ENCODE measurements at regions not wholly inside any gene's neighbourhood (a gene's known extent, or its start where the extent isn't known, plus 50 kb on each side); places are given as distances from the start of the nearest gene placed in this dataset.

DNA sequence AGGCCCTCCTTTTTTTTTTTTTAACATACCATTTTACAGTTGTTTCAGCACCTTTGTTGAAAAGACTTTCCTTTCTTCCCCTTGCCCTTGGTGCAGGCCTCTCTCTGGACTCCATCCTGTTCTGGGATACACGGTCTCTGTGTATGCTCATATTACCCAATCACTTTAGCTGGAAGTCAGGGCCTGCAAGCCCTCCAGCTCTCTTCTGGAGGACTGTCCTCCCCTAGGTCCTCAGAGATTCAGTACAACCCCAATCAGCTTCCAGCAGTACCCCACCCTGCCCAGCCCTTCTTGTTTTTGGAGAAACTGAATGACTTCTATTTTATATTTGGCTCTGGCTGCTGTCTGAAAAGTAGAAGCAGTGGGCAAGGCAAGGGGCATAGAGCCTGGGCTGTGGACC is 270.8 kb downstream of the KLF13 start:
- Mint-ChIP-seq H3K4me1 (no peaks in the 10 kb centered on the region), H3K27ac (no peak overlapping the region), H3K4me3 (no peak overlapping the region), H3K27me3 (peaks cover 23% of the 10 kb centered on the region), H3K9me3 (ENCODE audit: insufficient read depth) (no peaks in the 10 kb centered on the region)
- no peaks in the 10 kb centered on the region for H3K4me1 ChIP-seq (ENCODE audit: control insufficient read depth in 2 of 2, insufficient read depth in 2 of 2, low read length in 2 of 2)
- H4K20me1 ChIP-seq (ENCODE audit: control insufficient read depth, insufficient read depth, low read length, poor library complexity, severe bottlenecking) = no peaks in the 10 kb centered on the region
- intact Hi-C loops (cut with micrococcal nuclease) = no loop called here
- WGBS (ENCODE audit: insufficient coverage) = 100% methylated on average over 1 of the region's 1 CpG
- CTCF ChIA-PET = no interaction called here
- ATAC-seq (ENCODE audit: low read depth) (no peak), DNase-seq (no peak)
- H3K9me3 ChIP-seq (ENCODE audit: control extremely low read depth in 1 of 3, control insufficient read depth in 2 of 3, insufficient read depth in 1 of 3, low read length in 2 of 3) = peaks cover 0 to 2% (median 0%) of the 10 kb centered on the region in 3 donors
- POLR2A ChIA-PET = no interaction called here
- TF ChIP-seq, protein P1, sequence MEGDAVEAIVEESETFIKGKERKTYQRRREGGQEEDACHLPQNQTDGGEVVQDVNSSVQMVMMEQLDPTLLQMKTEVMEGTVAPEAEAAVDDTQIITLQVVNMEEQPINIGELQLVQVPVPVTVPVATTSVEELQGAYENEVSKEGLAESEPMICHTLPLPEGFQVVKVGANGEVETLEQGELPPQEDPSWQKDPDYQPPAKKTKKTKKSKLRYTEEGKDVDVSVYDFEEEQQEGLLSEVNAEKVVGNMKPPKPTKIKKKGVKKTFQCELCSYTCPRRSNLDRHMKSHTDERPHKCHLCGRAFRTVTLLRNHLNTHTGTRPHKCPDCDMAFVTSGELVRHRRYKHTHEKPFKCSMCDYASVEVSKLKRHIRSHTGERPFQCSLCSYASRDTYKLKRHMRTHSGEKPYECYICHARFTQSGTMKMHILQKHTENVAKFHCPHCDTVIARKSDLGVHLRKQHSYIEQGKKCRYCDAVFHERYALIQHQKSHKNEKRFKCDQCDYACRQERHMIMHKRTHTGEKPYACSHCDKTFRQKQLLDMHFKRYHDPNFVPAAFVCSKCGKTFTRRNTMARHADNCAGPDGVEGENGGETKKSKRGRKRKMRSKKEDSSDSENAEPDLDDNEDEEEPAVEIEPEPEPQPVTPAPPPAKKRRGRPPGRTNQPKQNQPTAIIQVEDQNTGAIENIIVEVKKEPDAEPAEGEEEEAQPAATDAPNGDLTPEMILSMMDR (IDR thresholded peaks at IDR 0.05) = no peak
- no peak for TF ChIP-seq EZH2 (IDR thresholded peaks at IDR 0.05; ENCODE audit: borderline replicate concordance, insufficient read depth, low read depth, low read length, poor library complexity, severe bottlenecking)
- H3K4me3 ChIP-seq (ENCODE audit: control extremely low read depth in 1 of 5, extremely low read depth in 1 of 5, insufficient read depth in 1 of 5, low read depth in 2 of 5, low read length in 4 of 5) = no peak overlapping the region
- H3K27me3 ChIP-seq (replicated peaks in 1 of 4; ENCODE audit: control extremely low read depth in 1 of 4, control insufficient read depth in 3 of 4, insufficient read depth in 4 of 4, low read length in 3 of 4) = peaks cover 0 to 2% (median 0%) of the 10 kb centered on the region in 4 experiments
- H3K79me2 ChIP-seq (ENCODE audit: control insufficient read depth, insufficient read depth, low read length) = no peaks in the 10 kb centered on the region
- no peak overlapping the region for H3K9ac ChIP-seq (ENCODE audit: low read length)
- H3K27ac ChIP-seq (ENCODE audit: low read length in 2 of 2) = no peak overlapping the region
- no peaks in the 10 kb centered on the region for H3K36me3 ChIP-seq (replicated peaks in 1 of 2; ENCODE audit: control extremely low read depth in 1 of 2, control insufficient read depth in 1 of 2, extremely low read depth in 1 of 2, insufficient read depth in 2 of 2, low read length in 1 of 2)
- H2AFZ ChIP-seq (ENCODE audit: insufficient read depth, low read depth, low read length, poor library complexity, severe bottlenecking) = no peak overlapping the region
- no peak overlapping the region for H3K4me2 ChIP-seq (replicated peaks; ENCODE audit: low read depth, low read length, poor library complexity, severe bottlenecking)

DNA sequence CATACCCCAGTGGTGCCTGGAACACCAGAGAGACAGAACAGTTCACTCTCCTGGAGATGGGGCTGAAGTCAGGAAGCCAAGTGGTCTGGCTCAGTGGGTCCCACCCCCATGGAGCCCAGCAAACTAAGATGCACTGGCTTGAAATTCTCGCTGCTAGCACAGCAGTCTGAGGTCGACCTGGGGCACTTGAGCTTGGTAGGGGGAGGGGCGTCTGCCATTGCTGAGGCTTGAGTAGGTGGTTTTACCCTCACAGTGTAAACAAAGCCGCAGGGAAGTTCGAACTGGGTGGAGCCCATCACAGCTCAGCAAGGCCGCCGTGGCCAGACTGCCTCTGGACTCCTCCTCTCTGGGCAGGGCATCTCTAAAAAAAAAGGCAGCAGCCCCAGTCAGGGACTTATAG is 272.0 kb downstream of the KLF13 start:
- no peak for TF ChIP-seq EZH2 (IDR thresholded peaks at IDR 0.05; ENCODE audit: borderline replicate concordance, insufficient read depth, low read depth, low read length, poor library complexity, severe bottlenecking)
- TF ChIP-seq, protein P1 (IDR thresholded peaks at IDR 0.05) = no peak
- Histone ChIP-seq H3K36me3 (replicated peaks in 1 of 2; ENCODE audit: control extremely low read depth in 1 of 2, control insufficient read depth in 1 of 2, extremely low read depth in 1 of 2, insufficient read depth in 2 of 2, low read length in 1 of 2) (no peaks in the 10 kb centered on the region), H3K4me3 (ENCODE audit: control extremely low read depth in 1 of 5, extremely low read depth in 1 of 5, insufficient read depth in 1 of 5, low read depth in 2 of 5, low read length in 4 of 5) (no peak overlapping the region), H3K4me2 (replicated peaks; ENCODE audit: low read depth, low read length, poor library complexity, severe bottlenecking) (no peak overlapping the region), H3K27ac (ENCODE audit: low read length in 2 of 2) (no peak overlapping the region), H3K4me1 (ENCODE audit: control insufficient read depth in 2 of 2, insufficient read depth in 2 of 2, low read length in 2 of 2) (no peaks in the 10 kb centered on the region), H3K9me3 (ENCODE audit: control extremely low read depth in 1 of 3, control insufficient read depth in 2 of 3, insufficient read depth in 1 of 3, low read length in 2 of 3) (peaks cover 0 to 2% (median 0%) of the 10 kb centered on the region in 3 donors), H3K79me2 (ENCODE audit: control insufficient read depth, insufficient read depth, low read length) (no peaks in the 10 kb centered on the region), H4K20me1 (ENCODE audit: control insufficient read depth, insufficient read depth, low read length, poor library complexity, severe bottlenecking) (no peaks in the 10 kb centered on the region), H3K27me3 (replicated peaks in 1 of 4; ENCODE audit: control extremely low read depth in 1 of 4, control insufficient read depth in 3 of 4, insufficient read depth in 4 of 4, low read length in 3 of 4) (peaks cover 0 to 2% (median 0%) of the 10 kb centered on the region in 4 experiments), H3K9ac (ENCODE audit: low read length) (no peak overlapping the region), H2AFZ (ENCODE audit: insufficient read depth, low read depth, low read length, poor library complexity, severe bottlenecking) (no peak overlapping the region)
- Mint-ChIP-seq H3K4me3 (no peak overlapping the region), H3K9me3 (ENCODE audit: insufficient read depth) (peaks cover 3% of the 10 kb centered on the region), H3K4me1 (no peaks in the 10 kb centered on the region), H3K27me3 (peaks cover 23% of the 10 kb centered on the region), H3K27ac (no peak overlapping the region)
- POLR2A ChIA-PET = no interaction called here
- ATAC-seq (ENCODE audit: low read depth) = no peak
- intact Hi-C loops (cut with micrococcal nuclease) = no loop called here
- DNase-seq = no peak
- CTCF ChIA-PET = no interaction called here
- 29% methylated on average over 3 of the region's 7 CpGs for WGBS (ENCODE audit: insufficient coverage)

Data from B cell (primary cell).